ENCODE measurements at regions not wholly inside any gene's neighbourhood (a gene's known extent, or its start where the extent isn't known, plus 50 kb on each side); places are given as distances from the start of the nearest gene placed in this dataset.

DNA sequence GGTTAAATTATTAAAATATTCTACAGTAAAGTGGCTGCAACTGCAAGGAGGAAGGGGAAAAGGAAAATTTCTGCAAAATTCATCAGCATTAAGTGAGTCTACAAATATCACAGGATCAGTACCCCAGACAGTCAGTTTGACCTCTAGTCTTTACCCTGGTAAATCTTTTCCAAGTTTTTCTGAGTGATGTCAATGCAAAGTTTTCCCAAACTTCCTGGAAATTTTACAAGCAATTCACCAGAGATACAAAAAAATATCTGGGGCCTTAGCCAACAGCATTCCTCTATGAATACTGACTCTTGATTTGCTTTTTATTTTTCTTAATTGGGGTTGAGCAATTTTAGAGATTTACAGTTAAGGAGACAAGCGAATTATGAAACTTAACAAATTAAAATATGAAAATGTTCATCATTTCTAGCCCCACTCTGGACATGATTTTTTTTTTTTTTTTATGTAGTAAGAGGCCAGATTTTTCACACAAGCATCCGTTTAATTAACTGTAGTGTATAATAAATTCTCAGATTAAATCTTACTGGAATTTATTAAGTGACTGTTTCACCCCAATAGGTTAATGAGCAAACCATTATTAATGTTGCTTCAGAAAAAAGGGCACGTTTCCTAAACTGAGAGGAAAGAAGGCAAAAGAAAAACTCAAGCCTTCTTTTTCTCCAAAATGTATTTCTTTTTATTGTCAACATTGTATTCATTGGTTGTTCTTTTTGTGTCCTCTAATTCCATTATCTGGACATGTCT, 539.5 kb upstream of the FZD8 start:
- TF ChIP-seq MXI1 (IDR thresholded peaks at IDR 0.05; ENCODE audit: borderline replicate concordance, low read depth, low read length) (no peak), MAZ (IDR thresholded peaks at IDR 0.05; ENCODE audit: borderline replicate concordance, low read depth, low read length) (no peak)
- TF ChIP-seq, protein P1, sequence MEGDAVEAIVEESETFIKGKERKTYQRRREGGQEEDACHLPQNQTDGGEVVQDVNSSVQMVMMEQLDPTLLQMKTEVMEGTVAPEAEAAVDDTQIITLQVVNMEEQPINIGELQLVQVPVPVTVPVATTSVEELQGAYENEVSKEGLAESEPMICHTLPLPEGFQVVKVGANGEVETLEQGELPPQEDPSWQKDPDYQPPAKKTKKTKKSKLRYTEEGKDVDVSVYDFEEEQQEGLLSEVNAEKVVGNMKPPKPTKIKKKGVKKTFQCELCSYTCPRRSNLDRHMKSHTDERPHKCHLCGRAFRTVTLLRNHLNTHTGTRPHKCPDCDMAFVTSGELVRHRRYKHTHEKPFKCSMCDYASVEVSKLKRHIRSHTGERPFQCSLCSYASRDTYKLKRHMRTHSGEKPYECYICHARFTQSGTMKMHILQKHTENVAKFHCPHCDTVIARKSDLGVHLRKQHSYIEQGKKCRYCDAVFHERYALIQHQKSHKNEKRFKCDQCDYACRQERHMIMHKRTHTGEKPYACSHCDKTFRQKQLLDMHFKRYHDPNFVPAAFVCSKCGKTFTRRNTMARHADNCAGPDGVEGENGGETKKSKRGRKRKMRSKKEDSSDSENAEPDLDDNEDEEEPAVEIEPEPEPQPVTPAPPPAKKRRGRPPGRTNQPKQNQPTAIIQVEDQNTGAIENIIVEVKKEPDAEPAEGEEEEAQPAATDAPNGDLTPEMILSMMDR (conservative IDR thresholded peaks at IDR 0.05; ENCODE audit: low read depth, low read length): no peak
- TF ChIP-seq, protein P2, sequence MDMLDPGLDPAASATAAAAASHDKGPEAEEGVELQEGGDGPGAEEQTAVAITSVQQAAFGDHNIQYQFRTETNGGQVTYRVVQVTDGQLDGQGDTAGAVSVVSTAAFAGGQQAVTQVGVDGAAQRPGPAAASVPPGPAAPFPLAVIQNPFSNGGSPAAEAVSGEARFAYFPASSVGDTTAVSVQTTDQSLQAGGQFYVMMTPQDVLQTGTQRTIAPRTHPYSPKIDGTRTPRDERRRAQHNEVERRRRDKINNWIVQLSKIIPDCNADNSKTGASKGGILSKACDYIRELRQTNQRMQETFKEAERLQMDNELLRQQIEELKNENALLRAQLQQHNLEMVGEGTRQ (IDR thresholded peaks at IDR 0.05; ENCODE audit: low read depth, low read length): no peak

Data from IMR-90 (cell line).